ENCODE measurements at regions not wholly inside any gene's neighbourhood (a gene's known extent, or its start where the extent isn't known, plus 50 kb on each side); places are given as distances from the start of the nearest gene placed in this dataset.

DNA sequence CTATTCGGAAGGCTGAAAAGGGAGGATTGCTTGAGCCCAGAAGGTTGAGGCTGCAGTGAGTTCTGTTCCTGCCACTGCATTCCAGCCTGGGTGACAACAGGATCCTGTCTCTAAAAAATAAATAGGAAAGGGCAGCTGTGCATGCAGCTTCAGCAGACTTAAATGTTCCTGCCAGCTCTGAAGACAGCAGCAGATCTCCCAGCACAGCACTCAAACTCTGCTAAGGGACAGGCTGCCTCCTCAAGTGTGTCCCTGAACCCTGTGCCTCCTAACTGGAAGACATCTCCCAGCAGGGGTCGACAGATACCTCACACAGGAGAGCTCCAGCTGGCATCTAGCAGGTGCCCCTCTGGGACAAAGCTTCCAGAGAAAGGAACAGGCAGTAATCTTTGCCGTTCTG, 117.9 kb downstream of the CXCL12 start:
- H3K9ac ChIP-seq (ENCODE audit: insufficient read depth, low read length, poor library complexity, severe bottlenecking): no peak overlapping the region
- H3K4me3 Mint-ChIP-seq: no peak overlapping the region
- H3K9me3 Mint-ChIP-seq: peaks cover 15 to 41% (median 30%) of the 10 kb centered on the region in 7 donors
- no peaks in the 10 kb centered on the region for H3K36me3 Mint-ChIP-seq
- H2AFZ ChIP-seq (ENCODE audit: insufficient read depth, low read depth, low read length, poor library complexity, severe bottlenecking): no peak overlapping the region
- DNase-seq: no peak
- no peaks in the 10 kb centered on the region for H3K4me1 Mint-ChIP-seq
- H3K27me3 Mint-ChIP-seq (ENCODE audit: low read depth in 3 of 3): peaks cover 0 to 7% (median 0%) of the 10 kb centered on the region in 3 donors
- no peak overlapping the region for H3K4me2 ChIP-seq (replicated peaks; ENCODE audit: extremely low read depth, low read length, poor library complexity, severe bottlenecking)
- no peaks in the 10 kb centered on the region for H3K79me2 ChIP-seq (ENCODE audit: insufficient read depth, low read length)
- WGBS (ENCODE audit: insufficient coverage): 77% methylated on average over 3 of the region's 3 CpGs
- no peak overlapping the region for H3K4me3 ChIP-seq (replicated peaks in 1 of 3; ENCODE audit: low read depth in 2 of 3, low read length in 3 of 3)
- no peak for TF ChIP-seq CTCF (IDR thresholded peaks at IDR 0.05)
- no peak overlapping the region for H3K27ac ChIP-seq (ENCODE audit: low read depth in 1 of 2, low read length in 2 of 2)
- no peaks in the 10 kb centered on the region for H3K27me3 ChIP-seq (ENCODE audit: control insufficient read depth in 2 of 2, insufficient read depth in 2 of 2, low read length in 2 of 2)
- H3K4me1 ChIP-seq (ENCODE audit: control insufficient read depth in 1 of 2, insufficient read depth in 2 of 2, low read length in 2 of 2): no peaks in the 10 kb centered on the region
- H4K20me1 ChIP-seq (ENCODE audit: insufficient read depth, low read length): no peaks in the 10 kb centered on the region
- peaks cover 20 to 28% of the 10 kb centered on the region in 2 donors for H3K9me3 ChIP-seq (replicated peaks in 1 of 2; ENCODE audit: control insufficient read depth in 1 of 2, insufficient read depth in 1 of 2, low read length in 2 of 2)
- H3K36me3 ChIP-seq (replicated peaks in 1 of 2; ENCODE audit: control insufficient read depth in 1 of 2, insufficient read depth in 2 of 2, low read length in 2 of 2): no peaks in the 10 kb centered on the region
- no peak overlapping the region for H3K27ac Mint-ChIP-seq
- intact Hi-C loops (cut with micrococcal nuclease): no loop called here

- Mint-ChIP-seq H3K27ac (no peak overlapping the region), H3K27me3 (ENCODE audit: low read depth in 3 of 3) (peaks cover 0 to 7% (median 1%) of the 10 kb centered on the region in 3 donors), H3K4me1 (no peaks in the 10 kb centered on the region), H3K9me3 (peaks cover 12 to 42% (median 27%) of the 10 kb centered on the region in 7 donors), H3K36me3 (no peaks in the 10 kb centered on the region), H3K4me3 (no peak overlapping the region)
- no peak overlapping the region for H3K9ac ChIP-seq (ENCODE audit: insufficient read depth, low read length, poor library complexity, severe bottlenecking)
- H3K4me1 ChIP-seq (ENCODE audit: control insufficient read depth in 1 of 2, insufficient read depth in 2 of 2, low read length in 2 of 2): no peaks in the 10 kb centered on the region
- WGBS (ENCODE audit: insufficient coverage): 93% methylated on average over 3 of the region's 4 CpGs
- intact Hi-C loops (cut with micrococcal nuclease): no loop called here
- TF ChIP-seq CTCF (IDR thresholded peaks at IDR 0.05): no peak
- no peaks in the 10 kb centered on the region for H3K79me2 ChIP-seq (ENCODE audit: insufficient read depth, low read length)
- no peak for DNase-seq
- H3K36me3 ChIP-seq (replicated peaks in 1 of 2; ENCODE audit: control insufficient read depth in 1 of 2, insufficient read depth in 2 of 2, low read length in 2 of 2): no peaks in the 10 kb centered on the region
- no peaks in the 10 kb centered on the region for H4K20me1 ChIP-seq (ENCODE audit: insufficient read depth, low read length)
- H3K27me3 ChIP-seq (ENCODE audit: control insufficient read depth in 2 of 2, insufficient read depth in 2 of 2, low read length in 2 of 2): no peaks in the 10 kb centered on the region
- H3K9me3 ChIP-seq (replicated peaks in 1 of 2; ENCODE audit: control insufficient read depth in 1 of 2, insufficient read depth in 1 of 2, low read length in 2 of 2): peaks cover 20 to 28% of the 10 kb centered on the region in 2 donors
- no peak overlapping the region for H3K27ac ChIP-seq (ENCODE audit: low read depth in 1 of 2, low read length in 2 of 2)
- H3K4me2 ChIP-seq (replicated peaks; ENCODE audit: extremely low read depth, low read length, poor library complexity, severe bottlenecking): no peak overlapping the region
- no peak overlapping the region for H2AFZ ChIP-seq (ENCODE audit: insufficient read depth, low read depth, low read length, poor library complexity, severe bottlenecking)
- no peak overlapping the region for H3K4me3 ChIP-seq (replicated peaks in 1 of 3; ENCODE audit: low read depth in 2 of 3, low read length in 3 of 3)
These were observed 120.7 kb downstream of the CXCL12 start for GRCh38 chr10:44264244-44264643.
